Bronchial epithelial cell (primary cell): ENCODE measurements at regions not wholly inside any gene's neighbourhood (a gene's known extent, or its start where the extent isn't known, plus 50 kb on each side); places are given as distances from the start of the nearest gene placed in this dataset.

Source experiments
- DNase-seq: peaks from one replicate; pipeline ENCODE4 v3.0.0-alpha.2; 2010; ENCODE audit warnings: low read depth
- FAIRE-seq: peaks from 2 replicates; lab custom pipeline; 2011; peaks lifted over from hg19 to GRCh38; lab: Jason Lieb, UNC
- H3K27me3 ChIP-seq: 2 replicates; pipeline ENCODE4 v1.5.1; 2011; ENCODE audit warnings: low read length; ENCODE audit not compliant: control insufficient read depth, insufficient read depth
- H3K36me3 ChIP-seq: 2 replicates; pipeline ENCODE4 v1.5.1; 2011; ENCODE audit warnings: low read length; ENCODE audit not compliant: control insufficient read depth, insufficient read depth
- H3K4me3 ChIP-seq: 2 replicates; pipeline ENCODE4 v1.5.1; 2011; ENCODE audit warnings: mild to moderate bottlenecking, low read depth, low read length, control low read depth
- TF ChIP-seq, protein P1 (sequence below): IDR thresholded peaks from 2 replicates; pipeline ENCODE4 v1.5.1; 2011; ENCODE audit warnings: mild to moderate bottlenecking, moderate library complexity, low read length, control low read depth, inconsistent platforms; ENCODE audit not compliant: insufficient read depth, severe bottlenecking

DNA sequence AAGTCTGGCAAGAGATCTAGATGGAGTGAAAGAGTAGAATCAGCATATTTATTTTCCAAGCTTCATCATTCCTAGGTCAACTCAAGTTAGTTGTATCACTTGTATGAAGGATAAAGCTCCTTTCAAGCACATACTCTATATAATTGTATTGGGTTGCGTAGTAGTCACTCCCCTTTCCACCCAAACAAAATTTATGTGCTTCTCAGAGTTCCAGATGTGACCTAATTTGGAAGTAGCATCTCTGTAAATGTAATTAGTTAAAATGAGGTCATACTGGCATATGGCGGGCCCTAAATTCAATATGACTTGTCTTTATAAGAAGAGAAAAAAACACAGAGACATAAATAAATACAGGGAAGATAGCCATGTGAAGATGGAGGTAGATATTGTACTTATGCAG, 226.8 kb upstream of the CHORDC1 start:
- Histone ChIP-seq H3K4me3 (no peak overlapping the region), H3K36me3 (no peaks in the 10 kb centered on the region), H3K27me3 (no peaks in the 10 kb centered on the region)
- FAIRE-seq (no peak), DNase-seq (no peak)
- TF ChIP-seq, protein P1, sequence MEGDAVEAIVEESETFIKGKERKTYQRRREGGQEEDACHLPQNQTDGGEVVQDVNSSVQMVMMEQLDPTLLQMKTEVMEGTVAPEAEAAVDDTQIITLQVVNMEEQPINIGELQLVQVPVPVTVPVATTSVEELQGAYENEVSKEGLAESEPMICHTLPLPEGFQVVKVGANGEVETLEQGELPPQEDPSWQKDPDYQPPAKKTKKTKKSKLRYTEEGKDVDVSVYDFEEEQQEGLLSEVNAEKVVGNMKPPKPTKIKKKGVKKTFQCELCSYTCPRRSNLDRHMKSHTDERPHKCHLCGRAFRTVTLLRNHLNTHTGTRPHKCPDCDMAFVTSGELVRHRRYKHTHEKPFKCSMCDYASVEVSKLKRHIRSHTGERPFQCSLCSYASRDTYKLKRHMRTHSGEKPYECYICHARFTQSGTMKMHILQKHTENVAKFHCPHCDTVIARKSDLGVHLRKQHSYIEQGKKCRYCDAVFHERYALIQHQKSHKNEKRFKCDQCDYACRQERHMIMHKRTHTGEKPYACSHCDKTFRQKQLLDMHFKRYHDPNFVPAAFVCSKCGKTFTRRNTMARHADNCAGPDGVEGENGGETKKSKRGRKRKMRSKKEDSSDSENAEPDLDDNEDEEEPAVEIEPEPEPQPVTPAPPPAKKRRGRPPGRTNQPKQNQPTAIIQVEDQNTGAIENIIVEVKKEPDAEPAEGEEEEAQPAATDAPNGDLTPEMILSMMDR, result no peak

DNA sequence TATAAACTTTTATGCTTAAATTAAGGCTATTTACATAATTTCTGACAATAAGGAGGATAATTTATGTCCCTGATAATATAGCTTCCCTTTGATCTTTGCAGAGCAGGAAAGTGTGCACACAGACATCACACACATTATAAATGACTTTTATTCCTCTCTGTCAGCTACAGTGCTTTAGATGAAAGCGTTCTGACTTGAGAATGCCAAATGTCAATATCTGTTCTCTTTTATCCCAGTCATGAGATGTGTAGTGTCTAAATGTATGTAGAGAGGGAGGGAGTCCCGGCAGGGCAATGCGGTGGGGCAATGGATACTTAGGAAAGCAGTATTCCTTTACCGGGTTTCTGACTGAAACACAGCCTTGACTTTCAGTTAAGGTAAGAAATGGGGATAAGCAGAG, 225.4 kb upstream of the CHORDC1 start:
- FAIRE-seq (no peak), DNase-seq (no peak)
- Histone ChIP-seq H3K27me3 (no peaks in the 10 kb centered on the region), H3K36me3 (no peaks in the 10 kb centered on the region), H3K4me3 (no peak overlapping the region)
- TF ChIP-seq, protein P1, result no peak

DNA sequence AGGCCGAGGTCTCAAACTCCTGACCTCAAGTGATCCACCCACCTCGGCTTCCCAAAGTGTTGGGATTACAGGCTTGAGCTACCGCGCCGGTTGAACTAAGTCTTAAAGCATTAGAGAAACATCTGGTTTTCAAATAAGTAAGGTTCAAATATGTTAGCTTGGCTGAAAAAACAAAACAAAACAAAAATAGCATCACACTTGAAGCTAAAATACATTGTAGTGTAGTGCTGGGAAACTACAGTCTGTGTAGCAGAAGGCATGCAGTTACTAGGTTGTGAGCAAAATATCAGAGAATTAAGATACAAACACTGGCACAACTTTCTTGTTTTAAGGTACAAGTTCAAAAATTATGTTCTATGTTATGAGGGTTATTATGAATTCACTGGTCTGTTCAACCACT, 224.8 kb upstream of the CHORDC1 start:
- FAIRE-seq (no peak), DNase-seq (no peak)
- Histone ChIP-seq H3K27me3 (no peaks in the 10 kb centered on the region), H3K4me3 (no peak overlapping the region), H3K36me3 (no peaks in the 10 kb centered on the region)
- TF ChIP-seq, protein P1, result no peak

DNA sequence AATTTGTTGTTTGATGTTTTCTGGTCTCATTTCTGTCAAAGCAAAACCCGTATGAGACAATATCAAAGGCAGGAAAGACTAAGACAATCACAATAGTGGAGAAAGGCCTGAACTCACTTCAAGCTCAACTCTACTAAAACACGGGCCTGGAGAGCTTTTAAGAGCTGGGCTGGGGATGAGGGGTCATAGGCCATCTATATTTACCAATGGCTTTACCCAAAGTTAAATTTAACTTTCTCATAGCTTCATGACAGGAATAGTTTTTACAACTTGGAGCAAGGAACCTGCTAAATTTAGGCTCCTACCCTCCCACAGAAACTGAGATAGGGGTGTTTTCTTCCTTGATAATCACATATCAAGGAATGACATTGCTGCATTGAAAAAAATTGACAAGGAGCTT, 223.4 kb upstream of the CHORDC1 start:
- Histone ChIP-seq H3K27me3 (no peaks in the 10 kb centered on the region), H3K4me3 (no peak overlapping the region), H3K36me3 (no peaks in the 10 kb centered on the region)
- no peak for FAIRE-seq
- TF ChIP-seq, protein P1, result no peak
- DNase-seq, result no peak

DNA sequence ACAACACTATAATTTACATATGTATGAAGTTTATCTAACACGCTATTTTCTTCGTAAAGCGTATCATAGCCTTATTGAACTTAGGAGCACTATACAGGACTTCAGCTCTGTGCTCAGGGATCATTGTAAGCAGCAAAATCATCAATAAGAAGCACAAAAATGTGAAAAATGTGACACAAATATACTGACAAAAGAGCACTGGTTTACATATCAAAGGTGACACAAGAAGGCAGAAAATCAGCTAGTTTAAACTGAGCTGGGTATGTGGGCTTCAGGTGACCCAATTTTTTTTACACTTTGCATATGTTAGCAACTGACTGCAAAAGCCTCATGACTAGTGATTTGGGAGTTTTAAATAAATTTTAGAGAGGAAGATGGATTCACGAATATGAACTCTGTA, 215.2 kb upstream of the CHORDC1 start:
- no peaks in the 10 kb centered on the region for H3K27me3 ChIP-seq
- no peak for FAIRE-seq
- no peak overlapping the region for H3K4me3 ChIP-seq
- no peak for DNase-seq
- TF ChIP-seq, protein P1, result no peak
- H3K36me3 ChIP-seq, result no peaks in the 10 kb centered on the region

DNA sequence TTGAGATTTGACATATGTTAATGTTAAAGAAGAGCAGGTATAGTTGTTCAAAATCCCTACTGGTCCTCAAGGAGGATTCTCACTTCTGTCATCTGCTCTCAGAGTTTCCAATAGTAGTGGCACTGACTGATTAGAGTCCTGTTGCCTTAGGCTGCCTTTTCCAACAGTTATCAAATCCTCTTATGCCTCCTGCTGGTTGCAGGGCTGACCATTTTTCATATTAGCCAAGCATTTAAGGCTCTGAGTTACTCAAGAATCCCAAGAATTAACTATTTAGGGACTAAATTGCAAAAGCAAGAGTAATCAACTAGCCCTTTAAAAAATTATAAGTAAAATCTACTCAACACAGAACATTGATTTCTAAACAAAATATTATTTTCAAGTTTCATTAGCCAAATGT, 212.0 kb upstream of the CHORDC1 start:
- DNase-seq (peak; percentile 55), FAIRE-seq (no peak)
- no peaks in the 10 kb centered on the region for H3K27me3 ChIP-seq
- H3K36me3 ChIP-seq, result no peaks in the 10 kb centered on the region
- no peak overlapping the region for H3K4me3 ChIP-seq
- TF ChIP-seq, protein P1, result peak; percentile 48
